Amniotic stem cell (primary cell): ENCODE measurements at regions not wholly inside any gene's neighbourhood (a gene's known extent, or its start where the extent isn't known, plus 50 kb on each side); places are given as distances from the start of the nearest gene placed in this dataset.

Experiments
- DNase-seq: peaks from one replicate; lab custom pipeline; 2025; lab: John Stamatoyannopoulos, UW

DNA sequence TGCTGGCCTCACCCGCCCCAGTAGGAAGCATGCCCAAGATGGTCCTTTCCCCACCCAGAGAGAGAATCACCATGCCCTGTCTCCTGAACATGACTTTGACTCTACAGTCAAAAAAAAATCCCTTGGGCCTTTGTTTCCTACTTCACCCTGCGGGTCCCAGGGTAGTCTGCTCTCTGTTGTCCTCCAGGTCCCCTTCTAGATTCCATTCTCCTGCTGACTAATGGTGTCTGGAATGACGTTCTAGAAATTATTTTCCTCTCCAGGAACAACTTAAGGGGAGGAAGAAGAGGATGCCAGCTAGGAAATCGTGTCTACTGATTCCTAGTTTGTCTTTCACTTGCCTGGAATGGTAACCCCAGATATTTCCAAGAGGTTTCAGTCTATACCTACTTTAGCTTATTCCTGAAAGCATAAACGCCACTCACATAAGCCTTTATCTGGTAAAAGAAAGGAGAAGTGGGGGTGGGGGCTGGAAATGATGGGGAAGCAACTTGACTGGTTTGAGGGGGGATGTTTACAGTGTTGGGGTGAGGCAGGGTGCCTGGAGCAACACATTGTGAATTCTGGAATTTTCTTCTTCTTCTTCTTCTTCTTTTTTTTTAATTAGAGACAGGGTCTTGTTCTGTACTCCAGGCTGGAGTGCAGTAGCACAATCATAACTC lies 93.9 kb downstream of the SNX18 start:
- no peak for DNase-seq

- no peak for DNase-seq
Measured at GRCh38 chr5:54610197-54610944, 92.8 kb downstream of the SNX18 start.

- no peak for DNase-seq
Measured at GRCh38 chr5:54608423-54609085, 91.0 kb downstream of the SNX18 start.

DNA sequence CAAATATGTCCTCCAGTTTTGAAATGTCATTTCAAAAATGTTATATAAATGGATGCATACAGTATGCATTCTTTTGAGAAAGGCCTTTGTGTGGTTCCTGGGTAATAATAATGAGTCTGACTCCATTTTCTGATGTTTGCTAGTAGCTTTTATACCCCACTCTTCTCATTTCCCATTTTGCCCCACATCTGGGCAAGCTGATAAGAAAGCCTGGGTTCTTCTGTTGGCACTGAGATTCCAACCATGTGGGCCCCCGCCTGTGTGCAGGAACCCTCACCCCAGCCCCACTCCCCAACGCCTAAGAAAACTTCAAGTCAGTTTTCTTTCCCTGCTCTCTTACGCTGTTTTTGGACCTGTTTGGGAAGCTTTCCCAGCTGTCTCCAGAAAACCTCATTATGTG lies 89.4 kb downstream of the SNX18 start:
- no peak for DNase-seq

DNA sequence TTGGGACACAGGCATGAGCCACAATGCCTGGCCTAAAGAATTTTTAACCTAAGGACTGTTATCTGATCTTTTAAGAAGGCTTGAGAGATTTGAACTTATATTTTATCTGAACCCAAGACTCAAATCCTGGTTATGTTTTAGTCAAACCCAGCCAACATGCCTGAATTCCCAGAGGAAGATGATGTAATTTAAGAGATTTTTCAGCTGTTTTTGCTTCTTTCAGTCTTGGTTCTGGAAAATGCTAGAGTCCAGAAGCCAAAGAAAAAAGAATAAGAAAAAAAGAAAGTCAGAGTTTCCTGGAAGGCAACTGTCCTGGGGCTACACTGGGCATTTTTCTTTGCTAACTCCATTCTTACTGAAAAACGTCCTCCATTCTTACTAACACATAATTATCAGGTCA lies 85.8 kb downstream of the SNX18 start:
- no peak for DNase-seq

DNA sequence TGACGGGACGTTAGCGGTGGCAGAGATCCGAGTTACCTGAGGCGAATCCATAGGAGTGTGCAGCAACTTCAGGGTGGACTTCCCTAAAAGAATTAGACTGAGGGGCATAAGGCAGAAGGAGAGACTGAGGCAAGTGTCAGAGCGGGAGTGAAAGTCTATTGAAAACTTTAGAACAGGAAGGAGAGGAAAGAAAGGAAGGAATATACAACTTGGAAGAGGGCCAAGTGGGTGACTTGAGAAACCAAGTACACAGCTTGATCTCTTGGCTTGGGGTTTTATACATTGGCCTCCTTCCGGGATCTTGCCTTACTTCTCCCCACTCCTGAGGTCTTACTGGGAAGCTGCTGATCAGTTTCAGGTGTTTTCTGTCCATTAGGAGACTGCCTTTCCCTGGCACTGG lies 84.9 kb downstream of the SNX18 start:
- no peak for DNase-seq

DNA sequence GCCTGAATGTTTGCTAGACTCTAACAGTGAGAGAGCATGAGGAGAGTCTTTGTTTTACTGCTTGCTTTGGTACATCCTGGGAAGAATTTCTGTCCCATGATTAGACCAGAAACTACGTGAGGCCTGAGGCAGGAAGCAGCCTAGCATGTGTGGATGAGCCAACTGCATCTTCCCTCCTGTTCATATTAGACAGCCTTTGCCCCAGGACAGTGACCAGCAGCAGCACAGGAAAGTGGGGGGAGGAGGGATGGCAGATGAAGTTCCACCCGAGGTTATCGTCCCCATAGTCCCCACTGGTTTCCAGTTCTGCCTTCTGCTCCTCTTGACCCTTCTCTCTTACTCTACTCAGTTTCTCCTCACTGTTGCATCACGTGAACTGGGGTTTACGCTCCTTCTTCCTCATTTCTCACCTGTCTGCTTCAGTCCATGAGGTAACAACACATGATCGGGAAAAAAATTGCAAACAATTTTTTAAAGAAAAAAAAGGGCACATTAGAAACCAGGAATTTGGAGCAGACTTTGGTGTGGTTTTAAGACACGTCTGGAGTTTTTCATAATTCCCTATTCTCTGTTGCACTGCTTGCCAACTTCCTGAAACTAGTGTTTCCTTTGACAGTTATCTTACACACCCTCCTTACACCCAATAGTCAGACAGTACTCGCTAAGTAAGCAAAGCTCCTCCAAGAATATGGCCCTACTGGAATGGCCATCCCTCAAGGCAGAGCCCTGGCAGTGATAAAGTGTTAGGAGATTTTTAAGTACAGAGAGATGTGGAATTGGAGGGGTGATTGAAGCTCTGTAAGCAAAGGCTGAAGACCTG lies 84.1 kb downstream of the SNX18 start:
- no peak for DNase-seq
